ENCODE measurements at regions not wholly inside any gene's neighbourhood (a gene's known extent, or its start where the extent isn't known, plus 50 kb on each side); places are given as distances from the start of the nearest gene placed in this dataset.

GRCh38 chr14:62003701-62004100, 241.5 kb downstream of the SNAPC1 start:
- Mint-ChIP-seq H3K27me3 (peaks cover 41% of the 10 kb centered on the region), H3K4me3 (no peak overlapping the region), H3K9me3 (no peaks in the 10 kb centered on the region), H3K4me1 (no peaks in the 10 kb centered on the region), H3K27ac (ENCODE audit: low read depth) (no peak overlapping the region), H3K36me3 (ENCODE audit: insufficient read depth) (no peaks in the 10 kb centered on the region)
- DNase-seq (ENCODE audit: low spot score in 2 of 2), result no peak
- no peak for ATAC-seq (replicated peaks; ENCODE audit: extremely low read depth, poor library complexity, severe bottlenecking)

GRCh38 chr14:62006116-62006731, 244.0 kb downstream of the SNAPC1 start:
- H3K27ac Mint-ChIP-seq (ENCODE audit: low read depth), result no peak overlapping the region
- no peaks in the 10 kb centered on the region for H3K9me3 Mint-ChIP-seq
- no peak overlapping the region for H3K4me3 Mint-ChIP-seq
- no peak for ATAC-seq (replicated peaks; ENCODE audit: extremely low read depth, poor library complexity, severe bottlenecking)
- H3K4me1 Mint-ChIP-seq, result no peaks in the 10 kb centered on the region
- DNase-seq (ENCODE audit: low spot score in 2 of 2), result no peak
- H3K36me3 Mint-ChIP-seq (ENCODE audit: insufficient read depth), result no peaks in the 10 kb centered on the region
- H3K27me3 Mint-ChIP-seq, result peaks cover 39% of the 10 kb centered on the region

GRCh38 chr14:62015243-62015642, 253.0 kb downstream of the SNAPC1 start:
- no peak for ATAC-seq (replicated peaks; ENCODE audit: extremely low read depth, poor library complexity, severe bottlenecking)
- no peak for DNase-seq (ENCODE audit: low spot score in 2 of 2)
- Mint-ChIP-seq H3K36me3 (ENCODE audit: insufficient read depth) (peaks cover 2% of the 10 kb centered on the region), H3K27ac (ENCODE audit: low read depth) (no peak overlapping the region), H3K9me3 (no peaks in the 10 kb centered on the region), H3K4me3 (no peak overlapping the region), H3K27me3 (peaks cover 17% of the 10 kb centered on the region), H3K4me1 (no peaks in the 10 kb centered on the region)

- ATAC-seq (replicated peaks; ENCODE audit: extremely low read depth, poor library complexity, severe bottlenecking) (no peak), DNase-seq (ENCODE audit: low spot score in 2 of 2) (no peak)
- H3K9me3 Mint-ChIP-seq, result no peaks in the 10 kb centered on the region
- peaks cover 2% of the 10 kb centered on the region for H3K36me3 Mint-ChIP-seq (ENCODE audit: insufficient read depth)
- H3K4me1 Mint-ChIP-seq, result no peaks in the 10 kb centered on the region
- H3K27ac Mint-ChIP-seq (ENCODE audit: low read depth), result no peak overlapping the region
- H3K4me3 Mint-ChIP-seq, result no peak overlapping the region
- H3K27me3 Mint-ChIP-seq, result peaks cover 17% of the 10 kb centered on the region
These were observed 253.7 kb downstream of the SNAPC1 start for GRCh38 chr14:62015945-62016344.

GRCh38 chr14:62017651-62018230, 255.5 kb downstream of the SNAPC1 start:
- H3K4me1 Mint-ChIP-seq, result no peaks in the 10 kb centered on the region
- ATAC-seq (replicated peaks; ENCODE audit: extremely low read depth, poor library complexity, severe bottlenecking) (no peak), DNase-seq (ENCODE audit: low spot score in 2 of 2) (no peak)
- peaks cover 29% of the 10 kb centered on the region for H3K27me3 Mint-ChIP-seq
- no peak overlapping the region for H3K27ac Mint-ChIP-seq (ENCODE audit: low read depth)
- peaks cover 2% of the 10 kb centered on the region for H3K36me3 Mint-ChIP-seq (ENCODE audit: insufficient read depth)
- no peaks in the 10 kb centered on the region for H3K9me3 Mint-ChIP-seq
- H3K4me3 Mint-ChIP-seq, result no peak overlapping the region

DNA sequence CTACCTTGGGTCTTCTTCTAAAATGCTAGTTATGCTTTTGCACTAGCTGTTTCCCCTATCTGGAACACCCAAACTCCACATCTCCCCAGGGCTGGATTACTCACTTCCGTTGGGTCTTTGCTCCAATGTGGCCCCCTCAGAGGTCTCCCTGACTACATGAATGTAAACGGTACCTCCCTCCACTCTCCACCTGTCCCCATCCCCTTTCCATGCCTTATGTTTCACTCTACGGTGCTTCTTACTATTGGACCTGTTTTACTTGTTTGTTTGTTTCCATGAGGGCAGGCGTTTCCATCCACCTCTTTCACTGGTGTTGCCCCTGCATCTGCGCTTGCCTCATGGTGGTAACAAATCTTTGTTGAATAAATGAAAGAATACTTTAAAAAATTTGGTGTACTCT, 256.4 kb downstream of the SNAPC1 start:
- H3K27ac Mint-ChIP-seq (ENCODE audit: low read depth), result no peak overlapping the region
- H3K4me3 Mint-ChIP-seq, result no peak overlapping the region
- no peaks in the 10 kb centered on the region for H3K9me3 Mint-ChIP-seq
- DNase-seq (ENCODE audit: low spot score in 2 of 2) (no peak), ATAC-seq (replicated peaks; ENCODE audit: extremely low read depth, poor library complexity, severe bottlenecking) (no peak)
- H3K27me3 Mint-ChIP-seq, result peaks cover 35% of the 10 kb centered on the region
- H3K36me3 Mint-ChIP-seq (ENCODE audit: insufficient read depth), result peaks cover 2% of the 10 kb centered on the region
- H3K4me1 Mint-ChIP-seq, result no peaks in the 10 kb centered on the region

DNA sequence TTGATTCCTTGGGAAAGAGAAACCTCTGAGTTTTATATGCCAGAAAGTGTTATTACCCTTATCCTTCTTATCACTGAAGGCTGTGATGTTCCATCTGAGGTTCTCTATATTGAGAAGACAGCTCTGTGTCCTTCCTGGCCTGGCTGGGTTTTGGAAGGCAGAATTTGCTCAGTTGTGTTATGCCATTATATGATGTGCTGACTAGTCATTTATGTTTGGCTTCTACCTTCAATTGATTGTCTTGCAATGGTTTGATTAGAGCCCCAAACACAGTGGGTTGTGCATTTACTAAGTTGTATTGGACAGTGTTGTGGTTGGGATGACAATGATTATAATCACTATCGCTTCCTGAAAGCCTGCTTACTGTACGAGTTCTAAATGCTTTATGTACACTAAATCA, 265.7 kb downstream of the SNAPC1 start:
- H3K9me3 Mint-ChIP-seq, result no peaks in the 10 kb centered on the region
- DNase-seq (ENCODE audit: low spot score in 2 of 2) (no peak), ATAC-seq (replicated peaks; ENCODE audit: extremely low read depth, poor library complexity, severe bottlenecking) (no peak)
- H3K36me3 Mint-ChIP-seq (ENCODE audit: insufficient read depth), result no peaks in the 10 kb centered on the region
- H3K27ac Mint-ChIP-seq (ENCODE audit: low read depth), result no peak overlapping the region
- peaks cover 12% of the 10 kb centered on the region for H3K27me3 Mint-ChIP-seq
- no peaks in the 10 kb centered on the region for H3K4me1 Mint-ChIP-seq
- no peak overlapping the region for H3K4me3 Mint-ChIP-seq

GRCh38 chr14:62029569-62029924, 267.3 kb downstream of the SNAPC1 start:
- ATAC-seq (replicated peaks; ENCODE audit: extremely low read depth, poor library complexity, severe bottlenecking) (no peak), DNase-seq (ENCODE audit: low spot score in 2 of 2) (no peak)
- H3K27ac Mint-ChIP-seq (ENCODE audit: low read depth), result no peak overlapping the region
- H3K9me3 Mint-ChIP-seq, result no peaks in the 10 kb centered on the region
- no peak overlapping the region for H3K4me3 Mint-ChIP-seq
- H3K27me3 Mint-ChIP-seq, result peaks cover 7% of the 10 kb centered on the region
- no peaks in the 10 kb centered on the region for H3K36me3 Mint-ChIP-seq (ENCODE audit: insufficient read depth)
- no peaks in the 10 kb centered on the region for H3K4me1 Mint-ChIP-seq

DNA sequence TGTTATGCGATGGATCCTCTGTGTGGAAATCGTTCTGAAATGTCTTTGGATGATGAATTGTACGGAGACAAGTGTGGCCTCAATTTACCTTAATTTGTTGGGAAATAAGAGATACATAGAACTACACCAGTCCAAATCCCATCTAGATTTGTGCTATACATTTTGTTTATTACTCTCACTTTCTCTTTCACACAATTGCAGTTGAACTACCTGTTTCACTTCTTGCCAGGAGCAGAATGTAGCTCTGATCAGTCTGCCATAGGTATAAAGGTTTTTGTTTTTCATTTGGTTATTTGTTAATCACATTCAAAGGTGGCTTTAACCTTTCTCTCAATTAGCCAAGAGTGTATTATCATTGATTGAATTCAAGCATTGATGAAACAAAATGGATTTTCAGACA, 268.2 kb downstream of the SNAPC1 start:
- no peak overlapping the region for H3K27ac Mint-ChIP-seq (ENCODE audit: low read depth)
- H3K27me3 Mint-ChIP-seq, result peaks cover 7% of the 10 kb centered on the region
- DNase-seq (ENCODE audit: low spot score in 2 of 2) (no peak), ATAC-seq (replicated peaks; ENCODE audit: extremely low read depth, poor library complexity, severe bottlenecking) (no peak)
- no peaks in the 10 kb centered on the region for H3K4me1 Mint-ChIP-seq
- H3K4me3 Mint-ChIP-seq, result no peak overlapping the region
- no peaks in the 10 kb centered on the region for H3K9me3 Mint-ChIP-seq
- H3K36me3 Mint-ChIP-seq (ENCODE audit: insufficient read depth), result no peaks in the 10 kb centered on the region

DNA sequence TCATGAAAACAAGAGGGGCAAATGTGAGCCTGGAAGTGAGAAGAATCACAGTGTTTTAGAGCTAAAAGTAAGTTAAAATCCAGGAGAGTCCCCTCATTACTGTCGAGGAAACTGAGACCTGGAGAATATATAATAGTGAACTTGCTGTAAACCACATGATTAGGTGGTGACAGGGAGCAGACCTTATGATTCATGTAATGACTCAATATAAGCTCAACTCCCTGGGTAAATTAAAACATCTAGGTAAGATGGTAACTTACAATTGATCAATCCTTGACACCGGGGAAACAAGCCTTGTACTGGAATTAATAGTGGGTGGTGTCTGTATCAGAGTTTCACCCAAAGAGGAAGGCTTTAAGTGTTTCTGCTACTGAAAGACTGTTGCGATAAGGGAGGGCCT, 269.3 kb downstream of the SNAPC1 start:
- ATAC-seq (replicated peaks; ENCODE audit: extremely low read depth, poor library complexity, severe bottlenecking), result no peak
- no peaks in the 10 kb centered on the region for H3K9me3 Mint-ChIP-seq
- H3K27ac Mint-ChIP-seq (ENCODE audit: low read depth), result no peak overlapping the region
- no peaks in the 10 kb centered on the region for H3K4me1 Mint-ChIP-seq
- H3K27me3 Mint-ChIP-seq, result peaks cover 7% of the 10 kb centered on the region
- no peak for DNase-seq (ENCODE audit: low spot score in 2 of 2)
- H3K36me3 Mint-ChIP-seq (ENCODE audit: insufficient read depth), result no peaks in the 10 kb centered on the region
- H3K4me3 Mint-ChIP-seq, result no peak overlapping the region

DNA sequence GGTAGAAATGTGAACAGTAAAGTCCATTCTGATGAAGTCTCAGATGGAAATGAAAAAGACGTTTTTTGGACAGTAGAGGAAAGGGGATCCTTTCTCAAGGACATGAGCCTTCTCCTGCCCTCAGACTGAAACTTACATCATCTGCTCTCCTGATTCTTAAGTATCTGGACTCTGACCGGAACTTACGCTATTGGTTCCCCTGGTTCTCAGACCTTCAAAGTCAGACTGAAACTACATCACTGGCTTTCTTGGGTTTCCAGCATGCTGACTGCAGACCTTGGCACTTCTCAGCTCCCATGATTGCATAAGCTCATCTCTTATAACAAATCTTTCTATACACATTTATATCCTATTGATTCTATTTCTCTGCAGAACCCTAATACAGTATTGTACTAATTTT, 291.0 kb downstream of the SNAPC1 start:
- Mint-ChIP-seq H3K36me3 (ENCODE audit: insufficient read depth) (no peaks in the 10 kb centered on the region), H3K4me3 (no peak overlapping the region), H3K9me3 (no peaks in the 10 kb centered on the region), H3K4me1 (no peaks in the 10 kb centered on the region), H3K27ac (ENCODE audit: low read depth) (no peak overlapping the region), H3K27me3 (peaks cover 9% of the 10 kb centered on the region)
- DNase-seq (ENCODE audit: low spot score in 2 of 2), result no peak
- ATAC-seq (replicated peaks; ENCODE audit: extremely low read depth, poor library complexity, severe bottlenecking), result no peak

DNA sequence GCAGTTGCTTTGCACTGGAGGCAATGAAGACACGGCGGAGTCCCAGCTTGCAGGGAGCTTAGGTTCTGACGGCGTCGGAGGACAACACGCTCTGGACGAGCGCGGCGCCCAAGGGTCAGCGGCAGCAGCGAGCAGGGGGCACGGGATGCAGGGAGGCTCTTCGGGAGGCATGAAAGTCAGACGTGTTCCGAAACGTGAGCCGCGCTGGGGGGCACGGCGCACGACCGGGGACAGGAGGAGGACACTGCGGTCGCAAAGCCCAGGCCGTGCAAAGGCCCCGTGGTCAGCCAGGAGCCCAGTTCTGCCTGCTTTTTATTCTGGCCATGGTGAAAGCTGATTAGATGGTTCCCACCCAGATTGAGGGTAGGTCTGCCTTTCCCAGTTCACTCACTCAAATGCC, 294.6 kb downstream of the SNAPC1 start:
- DNase-seq (ENCODE audit: low spot score in 2 of 2), result no peak
- H3K9me3 Mint-ChIP-seq, result no peaks in the 10 kb centered on the region
- ATAC-seq (replicated peaks; ENCODE audit: extremely low read depth, poor library complexity, severe bottlenecking), result no peak
- H3K36me3 Mint-ChIP-seq (ENCODE audit: insufficient read depth), result no peaks in the 10 kb centered on the region
- no peak overlapping the region for H3K27ac Mint-ChIP-seq (ENCODE audit: low read depth)
- H3K4me1 Mint-ChIP-seq, result no peaks in the 10 kb centered on the region
- H3K4me3 Mint-ChIP-seq, result no peak overlapping the region
- H3K27me3 Mint-ChIP-seq, result peaks cover 2% of the 10 kb centered on the region

GRCh38 chr14:62062645-62063044, 300.4 kb downstream of the SNAPC1 start:
- ATAC-seq (replicated peaks; ENCODE audit: extremely low read depth, poor library complexity, severe bottlenecking) (no peak), DNase-seq (ENCODE audit: low spot score in 2 of 2) (no peak)
- H3K36me3 Mint-ChIP-seq (ENCODE audit: insufficient read depth), result no peaks in the 10 kb centered on the region
- H3K4me1 Mint-ChIP-seq, result no peaks in the 10 kb centered on the region
- no peaks in the 10 kb centered on the region for H3K9me3 Mint-ChIP-seq
- no peaks in the 10 kb centered on the region for H3K27me3 Mint-ChIP-seq
- H3K4me3 Mint-ChIP-seq, result no peak overlapping the region
- no peak overlapping the region for H3K27ac Mint-ChIP-seq (ENCODE audit: low read depth)

Data from central memory CD8-positive, alpha-beta T cell (primary cell).